ENCODE measurements at regions not wholly inside any gene's neighbourhood (a gene's known extent, or its start where the extent isn't known, plus 50 kb on each side); places are given as distances from the start of the nearest gene placed in this dataset.

- TF ChIP-seq POLR2AphosphoS5 (IDR thresholded peaks at IDR 0.05; ENCODE audit: borderline replicate concordance, low read depth, low read length) (no peak), EZH2 (IDR thresholded peaks at IDR 0.05) (no peak), FOXP2 (optimal IDR thresholded peaks at IDR 0.05; ENCODE audit: control extremely low read depth, extremely low read length, insufficient read depth) (no peak)
Observed at GRCh38 chr6:166813461-166813860, 142.9 kb downstream of the RNASET2 start.
